Cardiac fibroblast (primary cell): ENCODE measurements at regions not wholly inside any gene's neighbourhood (a gene's known extent, or its start where the extent isn't known, plus 50 kb on each side); places are given as distances from the start of the nearest gene placed in this dataset.
A peak's percentile ranks its signal among the peaks of the same experiment; 100 is the strongest.

ENCODE experiments used
- DNase-seq, 2 donors: peaks; one replicate each; pipeline versions ENCODE4 v3.0.0 to v3.0.0-alpha.2; 2010; ENCODE audit warnings: low read depth in 2 of 2
- H3K4me3 ChIP-seq, 2 donors: replicated peaks in 1 of 2; 1 replicate in 1 of 2; 2 replicates in 1 of 2; pipeline ENCODE4 v1.5.1; 2011; ENCODE audit warnings: low read depth in 2 of 2, low read length in 2 of 2, mild to moderate bottlenecking in 2 of 2, moderate library complexity in 1 of 2
- TF ChIP-seq, protein P1 (sequence below): IDR thresholded peaks from one replicate; pipeline ENCODE4 v1.5.1; 2011; ENCODE audit warnings: low read depth, mild to moderate bottlenecking, low read length, inconsistent platforms

DNA sequence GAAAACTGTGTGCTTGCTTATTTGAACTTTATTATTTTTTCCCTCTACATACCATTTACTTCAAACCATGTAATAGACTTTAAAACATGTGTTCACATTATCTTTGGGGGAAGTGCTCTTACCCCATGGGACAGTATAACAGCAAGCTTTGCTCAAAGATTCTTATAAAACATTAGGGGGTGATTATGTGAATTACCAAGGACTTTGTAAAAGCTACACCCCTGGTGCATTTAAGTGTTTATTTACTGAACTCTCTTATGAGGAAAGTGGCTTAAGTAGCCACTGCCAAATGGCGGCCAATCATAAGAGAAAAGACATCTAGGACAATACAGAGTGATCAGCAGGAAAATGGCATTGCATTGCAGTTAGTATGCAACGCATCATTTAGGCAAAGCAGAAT is 70.3 kb downstream of the CAPZA3 start:
- H3K4me3 ChIP-seq: no peak overlapping the region
- TF ChIP-seq, protein P1, sequence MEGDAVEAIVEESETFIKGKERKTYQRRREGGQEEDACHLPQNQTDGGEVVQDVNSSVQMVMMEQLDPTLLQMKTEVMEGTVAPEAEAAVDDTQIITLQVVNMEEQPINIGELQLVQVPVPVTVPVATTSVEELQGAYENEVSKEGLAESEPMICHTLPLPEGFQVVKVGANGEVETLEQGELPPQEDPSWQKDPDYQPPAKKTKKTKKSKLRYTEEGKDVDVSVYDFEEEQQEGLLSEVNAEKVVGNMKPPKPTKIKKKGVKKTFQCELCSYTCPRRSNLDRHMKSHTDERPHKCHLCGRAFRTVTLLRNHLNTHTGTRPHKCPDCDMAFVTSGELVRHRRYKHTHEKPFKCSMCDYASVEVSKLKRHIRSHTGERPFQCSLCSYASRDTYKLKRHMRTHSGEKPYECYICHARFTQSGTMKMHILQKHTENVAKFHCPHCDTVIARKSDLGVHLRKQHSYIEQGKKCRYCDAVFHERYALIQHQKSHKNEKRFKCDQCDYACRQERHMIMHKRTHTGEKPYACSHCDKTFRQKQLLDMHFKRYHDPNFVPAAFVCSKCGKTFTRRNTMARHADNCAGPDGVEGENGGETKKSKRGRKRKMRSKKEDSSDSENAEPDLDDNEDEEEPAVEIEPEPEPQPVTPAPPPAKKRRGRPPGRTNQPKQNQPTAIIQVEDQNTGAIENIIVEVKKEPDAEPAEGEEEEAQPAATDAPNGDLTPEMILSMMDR: no peak
- DNase-seq: no peak

DNA sequence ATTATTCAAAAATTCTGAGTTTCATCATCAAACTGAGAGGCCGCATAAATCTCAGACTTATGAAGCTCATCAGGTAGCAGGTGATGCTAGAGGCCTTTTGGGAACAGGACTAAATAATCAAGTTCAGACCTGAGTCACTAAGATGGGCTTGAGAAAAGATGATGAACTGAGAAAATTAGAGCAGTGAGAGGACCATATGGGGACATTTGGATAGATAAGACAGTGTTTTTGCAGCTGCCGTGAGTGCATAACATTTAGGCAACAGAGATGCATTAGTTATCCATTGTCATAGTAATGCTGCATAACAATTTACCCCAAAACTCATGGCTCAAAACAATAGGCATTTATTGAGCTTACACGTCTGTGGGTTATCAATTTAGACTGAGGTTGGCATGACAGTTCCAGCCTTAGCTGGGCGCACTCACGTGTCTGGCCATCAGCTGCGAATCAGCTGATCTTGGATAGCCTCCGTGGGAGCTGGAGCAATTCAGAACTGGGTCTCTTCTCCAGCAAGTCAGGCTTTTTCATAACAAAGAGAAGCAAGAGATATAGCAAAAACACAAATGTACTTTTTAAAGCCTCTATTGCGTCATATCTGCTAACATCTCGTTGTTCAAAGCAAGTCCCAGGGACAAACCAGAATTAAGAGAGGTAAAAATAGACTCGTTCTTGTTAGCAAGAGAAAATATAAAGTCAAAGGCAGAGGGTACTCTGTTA is 72.8 kb downstream of the CAPZA3 start:
- no peak overlapping the region for H3K4me3 ChIP-seq
- TF ChIP-seq, protein P1: no peak
- peak in 1 of 2 donors; percentile 62 for DNase-seq

DNA sequence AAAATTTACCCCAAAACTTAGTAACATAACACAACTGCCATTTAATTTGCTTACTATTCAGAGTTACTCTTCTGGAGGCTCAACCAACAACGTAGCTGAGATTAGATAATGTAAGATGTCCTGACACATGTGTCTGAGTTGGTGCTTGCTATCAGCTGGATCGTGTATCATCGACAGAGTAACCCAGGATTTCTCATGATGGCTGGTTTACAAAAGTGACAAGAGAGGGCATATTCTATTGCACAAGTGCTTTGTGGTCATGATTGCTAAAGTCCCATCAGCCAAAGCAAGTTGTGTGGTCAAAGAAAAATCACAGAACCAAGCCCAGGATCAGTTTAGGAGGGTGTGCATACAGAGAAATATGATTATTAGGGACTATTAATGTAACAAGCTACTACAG is 73.4 kb downstream of the CAPZA3 start:
- TF ChIP-seq, protein P1: no peak
- no peak overlapping the region for H3K4me3 ChIP-seq
- DNase-seq: peak; percentile 26 to 54

DNA sequence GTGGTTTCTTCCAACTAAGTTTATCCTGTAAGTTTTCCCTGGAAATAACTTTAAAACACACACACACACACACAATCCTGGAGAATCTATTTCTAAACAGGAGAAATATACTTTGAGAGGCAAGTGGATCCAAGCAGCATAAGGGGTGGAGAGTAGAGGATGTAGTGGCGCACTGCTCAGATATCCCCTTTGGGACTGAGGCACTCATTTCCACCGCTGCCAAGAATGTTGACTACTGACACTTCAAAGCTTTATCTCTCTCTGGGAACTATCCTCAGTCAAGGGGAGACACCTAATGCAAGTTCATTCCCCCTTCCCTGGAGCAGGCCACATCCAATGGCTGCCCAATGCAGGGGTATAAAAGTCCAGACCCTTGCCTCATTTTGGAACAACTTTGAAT is 75.8 kb downstream of the CAPZA3 start:
- H3K4me3 ChIP-seq: no peak overlapping the region
- TF ChIP-seq, protein P1: no peak
- DNase-seq: no peak

DNA sequence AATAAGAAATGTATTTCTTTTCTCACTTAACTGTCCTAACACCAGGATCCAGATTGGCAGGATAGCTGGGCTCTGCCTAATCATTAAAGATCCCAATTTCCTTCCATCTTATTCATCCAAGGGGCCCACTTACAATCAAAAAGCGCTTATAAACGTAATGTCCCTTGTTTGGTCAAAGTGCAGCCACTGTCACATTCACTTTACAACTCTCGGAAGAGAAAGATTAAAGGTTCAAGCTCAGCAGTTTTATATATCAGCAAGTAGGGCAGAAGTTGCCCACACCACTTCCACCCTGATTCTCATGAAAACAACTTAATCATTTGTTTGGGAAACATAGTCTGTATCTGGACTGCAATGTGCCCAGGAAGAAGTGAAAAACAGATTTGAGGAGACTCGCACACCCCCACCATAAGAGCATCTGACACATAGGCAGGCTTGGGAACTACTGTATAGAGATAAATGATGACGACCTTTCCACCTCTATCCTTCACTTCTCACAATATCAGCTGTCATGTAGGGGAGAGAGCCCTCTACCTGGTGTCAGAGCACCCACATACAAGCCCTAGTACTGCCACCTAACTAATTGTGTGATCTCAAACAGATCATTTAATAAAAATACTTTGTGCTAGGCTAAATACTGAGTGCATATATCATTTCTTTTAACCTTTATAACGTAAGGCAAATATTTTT is 80.8 kb downstream of the CAPZA3 start:
- no peak for DNase-seq
- TF ChIP-seq, protein P1: no peak
- H3K4me3 ChIP-seq: no peak overlapping the region

DNA sequence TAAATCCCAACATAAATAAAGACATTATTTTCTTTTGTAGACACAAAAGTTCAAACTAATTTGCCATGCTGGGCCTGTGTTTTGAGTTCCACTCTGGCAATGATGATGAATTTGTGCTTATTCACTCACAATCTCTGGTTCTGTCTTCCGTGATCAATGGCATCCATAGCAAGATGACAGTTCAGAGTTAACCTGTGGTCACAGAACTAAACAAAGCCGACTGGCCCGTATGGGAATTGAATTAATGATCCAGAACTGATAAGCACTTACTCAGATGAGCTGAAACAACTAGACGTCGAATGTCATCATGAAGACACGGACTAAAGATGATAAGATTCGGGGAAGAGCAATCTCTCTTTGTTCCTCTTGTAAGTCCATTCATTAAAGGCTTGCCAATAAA is 81.6 kb downstream of the CAPZA3 start:
- DNase-seq: no peak
- TF ChIP-seq, protein P1: no peak
- H3K4me3 ChIP-seq: no peak overlapping the region
